Heart right ventricle (tissue), 16 donors: ENCODE measurements at regions not wholly inside any gene's neighbourhood (a gene's known extent, or its start where the extent isn't known, plus 50 kb on each side); places are given as distances from the start of the nearest gene placed in this dataset.

Experiments
- ATAC-seq, 8 donors: fragments of 200-7000 bp; cut with Tn5 transposase; one replicate each; pipeline ENCODE4 v1.9.1; 2020; ENCODE audit warnings: mild to moderate bottlenecking in 8 of 8, moderate library complexity in 8 of 8, moderate number of reproducible peaks in 1 of 8
- DNase-seq, 2 donors: peaks; one replicate each; pipeline ENCODE4 v3.0.0-alpha.2; 2020
- H3K27ac ChIP-seq, 10 donors: fragments of 200-600 bp; sonication (generic) in 2 of 10; one replicate each; pipeline versions ENCODE4 v1.5.0 to v1.8.0; 2020 to 2022; ENCODE audit warnings: mild to moderate bottlenecking in 3 of 10
- H3K27me3 ChIP-seq, 7 donors: fragments of 200-600 bp; one replicate each; pipeline ENCODE4 v1.8.0; 2021 to 2022; ENCODE audit warnings: mild to moderate bottlenecking in 2 of 7
- H3K36me3 ChIP-seq, 9 donors: fragments of 200-600 bp; sonication (generic) in 1 of 9; one replicate each; pipeline versions ENCODE4 v1.5.0 to v1.8.0; 2020 to 2022; ENCODE audit warnings: mild to moderate bottlenecking in 2 of 9
- H3K4me1 ChIP-seq, 9 donors: fragments of 200-600 bp; sonication (generic) in 1 of 9; one replicate each; pipeline versions ENCODE4 v1.5.0 to v1.8.0; 2020 to 2022; ENCODE audit warnings: mild to moderate bottlenecking in 4 of 9
- H3K4me3 ChIP-seq, 10 donors: fragments of 200-600 bp; sonication (generic) in 2 of 10; one replicate each; pipeline versions ENCODE4 v1.5.0 to v1.8.0; 2020 to 2022; ENCODE audit warnings: mild to moderate bottlenecking in 7 of 10, moderate library complexity in 2 of 10
- H3K9me3 ChIP-seq, 11 donors: fragments of 200-600 bp in 10 of 11; sonication (generic) in 2 of 11; one replicate each; pipeline versions ENCODE4 v1.5.0 to v1.8.0; 2013 to 2022; ENCODE audit warnings: mild to moderate bottlenecking in 2 of 11, control low read depth in 1 of 11, moderate library complexity in 1 of 11
- CTCF ChIP-seq, 9 donors: fragments of 200-600 bp; sonication (generic) in 2 of 9; IDR thresholded peaks; one replicate each; pipeline versions ENCODE4 v1.5.0 to v1.8.0; 2021 to 2022; ENCODE audit warnings: antibody characterized with exemption in 9 of 9, mild to moderate bottlenecking in 5 of 9, moderate library complexity in 1 of 9
- WGBS, 2 donors: extraction: QIAGEN DNeasy Blood & Tissue Kit; methylation state at CpG; one replicate each; pipeline ENCODE4 v1.1.7; 2013; ENCODE audit warnings: inconsistent platforms in 1 of 2; 5-methylcytosine and 5-hydroxymethylcytosine counted together
- intact Hi-C, 10 donors: fragments of 100-400 bp; cut with DNase I; formaldehyde crosslinking; loops; one replicate each; pipeline versions ENCODE4 v1.11.1 to v1.14.2; 2022
- donor health status: Arrhythmogenic right ventricular cardiomyopathy.
- donor health status: ischemic (EF 13 %, LVEDD 7.1; RV severe dilation, severe dysfunction).
- donor health status: healthy with polysubstance abuse.
- donor health status: DM: no; HTN: yes; CAD: no.
- donor health status: DM: no; HTN: no; CAD: no.
- donor health status: ischemic (EF 25% LVEDD 6.9; RV normal size, moderate dysfunction).
- donor health status: ischemic (EF 25% LVEDD 5.7; RV mildly dilated, moderate dysfunction).
- donor health status: healthy.
- donor health status: DM: yes; HTN: yes; CAD: no.
- donor health status: Ischemic cardiomyopathy.
- donor health status: ischemic (EF 35%, LVEDD 5.7; RV mildly dilated, moderate dysfunction).
- donor health status: nonischemic (EF 11% LVEDD 7.7; RV severe dilation, severe dysfunction).
- donor health status: DM: yes; HTN: yes; CAD: no.
- donor health status: PGD.
- donor health status: ischemic (EF 29% LVEDD 5.4; RV normal size, mild dysfunction).
- donor health status: nonischemic (EF 23%, LVEDD 6.1; RV moderate dilation, normal function).

GRCh38 chr3:104687362-104687761 lies 679.3 kb upstream of the ALCAM start:
- DNase-seq (no peak), ATAC-seq (no peak)
- Histone ChIP-seq H3K4me3 (no peak overlapping the region), H3K27me3 (no peaks in the 10 kb centered on the region), H3K36me3 (no peaks in the 10 kb centered on the region), H3K27ac (no peak overlapping the region), H3K4me1 (no peaks in the 10 kb centered on the region), H3K9me3 (peaks cover 0 to 38% (median 0%) of the 10 kb centered on the region in 11 donors)
- TF ChIP-seq CTCF (IDR thresholded peaks at IDR 0.05), result no peak
- intact Hi-C loops, result no loop called here
- WGBS, 2 donors, result 91 to 94% methylated on average over 11 of the region's 11 CpGs

GRCh38 chr3:104696470-104696869 lies 670.2 kb upstream of the ALCAM start:
- Histone ChIP-seq H3K9me3 (peaks cover 0 to 6% (median 0%) of the 10 kb centered on the region in 11 donors), H3K27me3 (peaks cover 0 to 5% (median 0%) of the 10 kb centered on the region in 7 donors), H3K36me3 (no peaks in the 10 kb centered on the region), H3K4me3 (no peak overlapping the region), H3K4me1 (no peaks in the 10 kb centered on the region), H3K27ac (no peak overlapping the region)
- 64 to 81% methylated on average over 8 of the region's 8 CpGs for WGBS, 2 donors
- ATAC-seq (no peak), DNase-seq (no peak)
- intact Hi-C loops, result loop anchor here in 1 of 10 donors (5.0 kb wide), 1 partner anchor 571 kb away; no protein-coding TSS in a partner anchor
- TF ChIP-seq CTCF (IDR thresholded peaks at IDR 0.05), result no peak

- H3K36me3 ChIP-seq, result no peaks in the 10 kb centered on the region
- intact Hi-C loops, result no loop called here
- TF ChIP-seq CTCF (IDR thresholded peaks at IDR 0.05), result no peak
- ATAC-seq, result no peak
- no peak for DNase-seq
- H3K27ac ChIP-seq, result no peak overlapping the region
- H3K9me3 ChIP-seq, result no peaks in the 10 kb centered on the region
- no peaks in the 10 kb centered on the region for H3K27me3 ChIP-seq
- H3K4me1 ChIP-seq, result no peaks in the 10 kb centered on the region
- no peak overlapping the region for H3K4me3 ChIP-seq
- 75 to 76% methylated on average over 6 of the region's 6 CpGs for WGBS, 2 donors
These were observed 655.3 kb upstream of the ALCAM start for GRCh38 chr3:104711406-104711805.

GRCh38 chr3:104715972-104716371 lies 650.7 kb upstream of the ALCAM start:
- no peaks in the 10 kb centered on the region for H3K4me1 ChIP-seq
- TF ChIP-seq CTCF (IDR thresholded peaks at IDR 0.05), result no peak
- 82 to 93% methylated on average over 1 of the region's 1 CpG for WGBS, 2 donors
- no peak for ATAC-seq
- no peaks in the 10 kb centered on the region for H3K9me3 ChIP-seq
- no peak overlapping the region for H3K27ac ChIP-seq
- no peak for DNase-seq
- no peaks in the 10 kb centered on the region for H3K36me3 ChIP-seq
- H3K27me3 ChIP-seq, result no peaks in the 10 kb centered on the region
- H3K4me3 ChIP-seq, result no peak overlapping the region
- intact Hi-C loops, result no loop called here
